ENCODE measurements at regions not wholly inside any gene's neighbourhood (a gene's known extent, or its start where the extent isn't known, plus 50 kb on each side); places are given as distances from the start of the nearest gene placed in this dataset.

DNA sequence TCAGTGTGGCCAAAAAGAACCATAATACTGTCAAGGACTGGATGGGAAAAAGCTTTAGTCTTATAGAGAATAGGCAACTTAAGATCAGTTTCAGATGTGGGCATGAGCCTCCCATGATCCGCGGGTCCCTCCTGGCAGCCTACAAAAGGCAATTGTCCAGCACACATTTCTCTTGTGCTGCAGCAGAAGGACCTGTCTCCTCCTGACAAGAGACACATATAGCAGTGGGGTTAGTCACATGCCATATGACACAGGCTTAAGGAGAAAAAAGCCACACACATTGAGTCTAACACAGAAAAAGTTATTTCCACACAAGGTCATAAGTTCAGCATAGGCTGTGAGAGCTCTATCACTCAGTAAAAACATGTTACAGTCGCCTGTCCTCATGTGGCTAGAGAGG, 1378.7 kb upstream of the PRR20A start:
- TF ChIP-seq SPI1 (IDR thresholded peaks at IDR 0.05; ENCODE audit: low read depth, low read length): no peak
- no peak for TF ChIP-seq POLR2AphosphoS5 (IDR thresholded peaks at IDR 0.05; ENCODE audit: low read depth, low read length)
- no peak for TF ChIP-seq POLR2A (IDR thresholded peaks at IDR 0.05; ENCODE audit: low read depth, low read length)
- no peak for TF ChIP-seq POU2F2 (IDR thresholded peaks at IDR 0.05; ENCODE audit: low read depth, low read length)
